ENCODE measurements at regions not wholly inside any gene's neighbourhood (a gene's known extent, or its start where the extent isn't known, plus 50 kb on each side); places are given as distances from the start of the nearest gene placed in this dataset.

DNA sequence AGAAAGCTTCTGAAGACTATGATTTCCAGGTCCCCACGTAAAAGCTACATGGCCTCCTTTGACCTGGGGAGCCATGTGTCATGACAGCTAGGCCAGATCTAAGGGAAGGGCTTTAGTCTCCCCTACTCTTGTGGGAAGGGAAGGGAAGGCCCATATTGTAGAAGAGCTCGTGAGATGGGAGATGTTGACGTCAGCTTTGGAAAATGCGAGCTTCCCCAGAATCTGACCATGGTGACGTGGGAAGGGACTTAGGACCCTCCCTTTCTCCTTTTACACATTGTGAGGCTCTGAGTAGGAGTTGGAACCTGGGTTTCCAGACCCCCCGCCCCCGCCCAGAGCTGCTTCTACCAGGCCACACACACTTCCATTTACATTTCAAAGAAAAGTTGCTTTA, 165.5 kb downstream of the SYK start:
- no peak for DNase-seq (ENCODE audit: low read depth)
- TF ChIP-seq, protein P1, sequence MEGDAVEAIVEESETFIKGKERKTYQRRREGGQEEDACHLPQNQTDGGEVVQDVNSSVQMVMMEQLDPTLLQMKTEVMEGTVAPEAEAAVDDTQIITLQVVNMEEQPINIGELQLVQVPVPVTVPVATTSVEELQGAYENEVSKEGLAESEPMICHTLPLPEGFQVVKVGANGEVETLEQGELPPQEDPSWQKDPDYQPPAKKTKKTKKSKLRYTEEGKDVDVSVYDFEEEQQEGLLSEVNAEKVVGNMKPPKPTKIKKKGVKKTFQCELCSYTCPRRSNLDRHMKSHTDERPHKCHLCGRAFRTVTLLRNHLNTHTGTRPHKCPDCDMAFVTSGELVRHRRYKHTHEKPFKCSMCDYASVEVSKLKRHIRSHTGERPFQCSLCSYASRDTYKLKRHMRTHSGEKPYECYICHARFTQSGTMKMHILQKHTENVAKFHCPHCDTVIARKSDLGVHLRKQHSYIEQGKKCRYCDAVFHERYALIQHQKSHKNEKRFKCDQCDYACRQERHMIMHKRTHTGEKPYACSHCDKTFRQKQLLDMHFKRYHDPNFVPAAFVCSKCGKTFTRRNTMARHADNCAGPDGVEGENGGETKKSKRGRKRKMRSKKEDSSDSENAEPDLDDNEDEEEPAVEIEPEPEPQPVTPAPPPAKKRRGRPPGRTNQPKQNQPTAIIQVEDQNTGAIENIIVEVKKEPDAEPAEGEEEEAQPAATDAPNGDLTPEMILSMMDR (conservative IDR thresholded peaks at IDR 0.05; ENCODE audit: control insufficient read depth, insufficient read depth, low read depth, low read length): no peak
- no peak overlapping the region for H3K4me3 ChIP-seq (ENCODE audit: control insufficient read depth, low read depth, low read length)

DNA sequence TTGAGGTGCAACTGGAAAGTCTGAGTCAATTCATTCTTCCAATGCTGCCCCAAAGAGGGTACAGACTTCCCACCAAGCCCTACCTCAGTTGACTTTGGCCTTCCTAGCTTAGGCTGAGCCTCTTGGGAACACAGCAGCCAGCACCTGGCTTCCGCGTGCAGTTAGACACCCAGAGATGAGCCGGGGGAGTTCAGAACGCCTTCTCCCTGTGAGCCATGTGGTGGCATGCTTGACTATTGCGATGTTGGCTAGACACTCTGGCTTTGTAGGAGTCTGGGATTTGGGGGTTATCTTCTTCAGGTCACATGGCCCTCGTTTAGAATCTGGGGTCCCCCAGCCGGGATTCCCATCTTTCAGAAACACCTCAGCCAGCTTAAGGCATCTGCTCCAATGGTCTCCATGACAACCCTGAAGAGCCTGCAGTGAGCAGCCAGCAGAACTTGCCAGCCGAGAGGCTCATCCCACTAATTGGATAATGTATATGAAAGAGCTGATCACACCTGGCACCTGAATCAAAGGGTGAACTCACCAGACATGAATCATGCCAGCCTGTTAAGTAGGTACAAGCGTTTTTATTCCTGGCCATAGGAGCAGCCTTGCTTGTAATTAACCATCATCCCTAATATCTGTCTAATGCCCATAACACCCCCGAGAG, 167.5 kb downstream of the SYK start:
- H3K4me3 ChIP-seq (ENCODE audit: control insufficient read depth, low read depth, low read length): no peak overlapping the region
- no peak for DNase-seq (ENCODE audit: low read depth)
- TF ChIP-seq, protein P1 (conservative IDR thresholded peaks at IDR 0.05; ENCODE audit: control insufficient read depth, insufficient read depth, low read depth, low read length): no peak

DNA sequence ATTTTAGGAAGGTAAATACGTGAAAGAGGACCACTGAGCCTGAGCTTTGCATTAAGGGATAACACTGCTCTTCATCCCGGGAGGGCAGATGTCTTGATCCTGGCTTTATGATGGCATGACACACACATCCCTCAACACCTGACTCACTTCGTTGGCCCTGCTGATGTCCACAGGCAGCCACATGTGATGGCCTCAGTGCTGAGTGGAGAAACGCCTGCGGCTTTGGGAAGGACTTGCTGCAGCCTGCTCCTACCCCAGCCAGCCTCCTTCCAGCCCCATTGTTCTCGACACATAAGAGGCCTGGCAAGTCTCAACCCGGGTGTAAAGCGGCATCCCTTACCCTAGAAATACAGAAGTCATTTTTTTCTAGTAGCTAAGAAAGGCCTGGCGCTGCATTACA, 169.0 kb downstream of the SYK start:
- DNase-seq (ENCODE audit: low read depth): peak; percentile 35
- TF ChIP-seq, protein P1 (conservative IDR thresholded peaks at IDR 0.05; ENCODE audit: control insufficient read depth, insufficient read depth, low read depth, low read length): no peak
- no peak overlapping the region for H3K4me3 ChIP-seq (ENCODE audit: control insufficient read depth, low read depth, low read length)

DNA sequence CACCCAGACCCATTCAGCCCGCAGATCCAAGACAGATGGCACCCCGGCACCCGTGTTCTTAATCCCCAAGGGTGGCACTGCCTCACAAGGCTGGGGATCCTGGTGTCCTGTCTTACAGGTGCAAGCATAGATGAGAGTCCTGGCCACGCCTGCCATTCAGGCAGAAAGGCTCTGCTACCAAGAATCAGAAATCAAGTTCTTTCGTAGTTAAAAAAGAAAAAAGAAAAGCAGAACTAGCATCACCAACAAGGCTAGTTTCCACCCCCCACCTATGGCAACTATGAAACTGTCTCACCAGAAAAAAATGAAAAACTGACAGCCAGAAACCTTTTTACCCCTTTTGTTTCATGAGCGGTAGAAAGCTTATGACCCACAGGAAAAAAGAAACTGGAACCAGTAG, 170.4 kb downstream of the SYK start:
- DNase-seq (ENCODE audit: low read depth): no peak
- no peak overlapping the region for H3K4me3 ChIP-seq (ENCODE audit: control insufficient read depth, low read depth, low read length)
- TF ChIP-seq, protein P1 (conservative IDR thresholded peaks at IDR 0.05; ENCODE audit: control insufficient read depth, insufficient read depth, low read depth, low read length): no peak

DNA sequence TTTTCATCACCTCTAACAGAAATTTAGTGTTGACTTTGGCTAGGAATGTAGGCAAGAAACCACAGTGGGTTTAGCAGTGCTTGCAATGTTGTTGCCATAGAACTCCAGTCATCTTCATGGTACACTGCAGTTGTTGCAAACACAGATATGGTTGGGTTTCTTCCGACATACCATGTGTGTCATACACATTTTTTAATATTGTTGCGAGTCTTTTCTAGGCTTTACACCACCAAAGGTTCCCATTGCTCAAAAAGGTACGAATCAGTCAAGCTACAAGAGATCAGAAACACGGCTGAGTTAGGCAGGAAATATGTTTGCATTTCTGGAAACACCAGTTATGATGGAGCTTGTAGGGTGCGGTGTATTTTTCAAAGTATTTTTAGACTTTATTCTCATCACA, 172.4 kb downstream of the SYK start:
- no peak overlapping the region for H3K4me3 ChIP-seq (ENCODE audit: control insufficient read depth, low read depth, low read length)
- TF ChIP-seq, protein P1 (conservative IDR thresholded peaks at IDR 0.05; ENCODE audit: control insufficient read depth, insufficient read depth, low read depth, low read length): no peak
- no peak for DNase-seq (ENCODE audit: low read depth)

DNA sequence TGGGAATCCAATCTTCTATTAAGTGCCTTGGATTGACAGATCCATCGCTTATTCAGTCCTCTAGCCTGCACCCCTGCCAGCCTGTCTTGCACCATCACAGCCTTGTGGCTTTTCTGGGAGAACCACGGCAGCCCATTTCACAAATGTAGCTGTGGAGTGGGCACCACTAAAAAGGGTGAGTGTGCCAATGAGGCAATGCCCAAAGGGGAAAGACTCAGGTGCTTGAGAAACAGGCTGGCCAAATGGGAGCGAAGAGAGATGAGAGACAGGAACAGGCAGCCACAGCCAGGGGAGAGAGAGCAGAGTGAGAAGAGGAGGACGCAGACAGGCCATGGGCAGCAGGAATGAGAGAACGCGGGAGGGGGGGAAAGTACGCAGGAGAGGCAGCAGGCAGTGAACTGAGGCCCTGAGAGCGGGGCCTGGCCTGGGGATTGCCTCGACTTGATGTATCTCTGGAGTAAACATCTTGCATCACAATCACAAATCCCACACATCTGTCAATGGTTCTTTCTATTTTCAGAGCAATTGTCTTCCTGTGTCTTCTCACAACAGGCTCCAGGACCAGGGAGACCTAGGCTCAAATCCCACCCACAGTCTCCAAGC, 173.1 kb downstream of the SYK start:
- no peak for DNase-seq (ENCODE audit: low read depth)
- H3K4me3 ChIP-seq (ENCODE audit: control insufficient read depth, low read depth, low read length): no peak overlapping the region
- TF ChIP-seq, protein P1 (conservative IDR thresholded peaks at IDR 0.05; ENCODE audit: control insufficient read depth, insufficient read depth, low read depth, low read length): no peak

Data from fibroblast of mammary gland (primary cell).